ENCODE measurements at regions not wholly inside any gene's neighbourhood (a gene's known extent, or its start where the extent isn't known, plus 50 kb on each side); places are given as distances from the start of the nearest gene placed in this dataset.
"Not testable (repeated sequence)": the region's sequence is repeated elsewhere in the genome, so short reads cannot be mapped to it uniquely, and the experiment has no call there.

- Histone ChIP-seq H3K27ac (no peak overlapping the region), H3K27me3 (ENCODE audit: control insufficient read depth, insufficient read depth, low read length) (no peaks in the 10 kb centered on the region), H3K4me2 (ENCODE audit: low read length) (no peak overlapping the region), H3K79me2 (no peaks in the 10 kb centered on the region), H3K9me3 (ENCODE audit: control insufficient read depth, low read length) (no peaks in the 10 kb centered on the region), H3K4me1 (no peaks in the 10 kb centered on the region), H3K9ac (no peak overlapping the region), H3K36me3 (ENCODE audit: control insufficient read depth, insufficient read depth, low read length) (no peaks in the 10 kb centered on the region), H3K4me3 (ENCODE audit: low read depth, low read length) (no peak overlapping the region), H2AFZ (no peak overlapping the region)
- TF ChIP-seq, protein P1, sequence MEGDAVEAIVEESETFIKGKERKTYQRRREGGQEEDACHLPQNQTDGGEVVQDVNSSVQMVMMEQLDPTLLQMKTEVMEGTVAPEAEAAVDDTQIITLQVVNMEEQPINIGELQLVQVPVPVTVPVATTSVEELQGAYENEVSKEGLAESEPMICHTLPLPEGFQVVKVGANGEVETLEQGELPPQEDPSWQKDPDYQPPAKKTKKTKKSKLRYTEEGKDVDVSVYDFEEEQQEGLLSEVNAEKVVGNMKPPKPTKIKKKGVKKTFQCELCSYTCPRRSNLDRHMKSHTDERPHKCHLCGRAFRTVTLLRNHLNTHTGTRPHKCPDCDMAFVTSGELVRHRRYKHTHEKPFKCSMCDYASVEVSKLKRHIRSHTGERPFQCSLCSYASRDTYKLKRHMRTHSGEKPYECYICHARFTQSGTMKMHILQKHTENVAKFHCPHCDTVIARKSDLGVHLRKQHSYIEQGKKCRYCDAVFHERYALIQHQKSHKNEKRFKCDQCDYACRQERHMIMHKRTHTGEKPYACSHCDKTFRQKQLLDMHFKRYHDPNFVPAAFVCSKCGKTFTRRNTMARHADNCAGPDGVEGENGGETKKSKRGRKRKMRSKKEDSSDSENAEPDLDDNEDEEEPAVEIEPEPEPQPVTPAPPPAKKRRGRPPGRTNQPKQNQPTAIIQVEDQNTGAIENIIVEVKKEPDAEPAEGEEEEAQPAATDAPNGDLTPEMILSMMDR (IDR thresholded peaks at IDR 0.05), result no peak
Measured at GRCh38 chr11:135022454-135022853, 610.4 kb upstream of the B3GAT1 start.

GRCh38 chr11:135019899-135020298 is 607.9 kb upstream of the B3GAT1 start:
- H3K9me3 ChIP-seq (ENCODE audit: control insufficient read depth, low read length), result no peaks in the 10 kb centered on the region
- no peaks in the 10 kb centered on the region for H3K36me3 ChIP-seq (ENCODE audit: control insufficient read depth, insufficient read depth, low read length)
- H3K4me3 ChIP-seq (ENCODE audit: low read depth, low read length), result no peak overlapping the region
- H3K9ac ChIP-seq, result no peak overlapping the region
- H3K27ac ChIP-seq, result no peak overlapping the region
- H3K4me1 ChIP-seq, result no peaks in the 10 kb centered on the region
- H3K4me2 ChIP-seq (ENCODE audit: low read length), result no peak overlapping the region
- TF ChIP-seq, protein P1 (IDR thresholded peaks at IDR 0.05), result no peak
- H2AFZ ChIP-seq, result no peak overlapping the region
- H3K79me2 ChIP-seq, result no peaks in the 10 kb centered on the region
- H3K27me3 ChIP-seq (ENCODE audit: control insufficient read depth, insufficient read depth, low read length), result no peaks in the 10 kb centered on the region

DNA sequence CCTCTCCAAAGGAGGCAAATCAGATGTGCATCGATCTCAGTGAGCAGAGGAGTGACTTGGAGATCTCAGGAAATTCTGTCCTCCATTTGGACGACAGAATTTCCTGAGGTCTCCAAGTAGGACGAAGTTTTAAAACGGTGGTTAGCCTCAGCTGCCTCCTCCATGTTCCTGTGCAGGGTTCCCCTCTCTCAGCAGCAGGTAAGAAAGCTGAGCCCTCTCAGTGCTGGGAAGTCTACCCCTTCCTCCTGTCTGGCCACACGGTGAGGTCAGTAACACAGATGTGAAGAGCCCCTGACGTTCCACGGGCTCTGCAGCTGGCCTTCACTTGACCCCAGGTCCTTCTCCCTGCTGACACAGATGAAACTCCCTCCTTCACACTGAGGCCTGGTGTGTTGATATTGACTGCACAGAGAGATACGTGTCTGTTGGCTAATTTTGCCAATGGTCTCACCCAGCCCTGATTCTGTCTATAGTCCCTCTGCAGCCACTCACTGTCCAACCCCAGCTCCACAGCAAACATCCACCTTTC is 607.4 kb upstream of the B3GAT1 start:
- Histone ChIP-seq H3K9ac (no peak overlapping the region), H3K36me3 (ENCODE audit: control insufficient read depth, insufficient read depth, low read length) (no peaks in the 10 kb centered on the region), H3K9me3 (ENCODE audit: control insufficient read depth, low read length) (no peaks in the 10 kb centered on the region), H2AFZ (no peak overlapping the region), H3K4me3 (ENCODE audit: low read depth, low read length) (no peak overlapping the region), H3K27ac (no peak overlapping the region), H3K4me2 (ENCODE audit: low read length) (no peak overlapping the region), H3K4me1 (no peaks in the 10 kb centered on the region), H3K27me3 (ENCODE audit: control insufficient read depth, insufficient read depth, low read length) (no peaks in the 10 kb centered on the region), H3K79me2 (no peaks in the 10 kb centered on the region)
- TF ChIP-seq, protein P1 (IDR thresholded peaks at IDR 0.05), result no peak

DNA sequence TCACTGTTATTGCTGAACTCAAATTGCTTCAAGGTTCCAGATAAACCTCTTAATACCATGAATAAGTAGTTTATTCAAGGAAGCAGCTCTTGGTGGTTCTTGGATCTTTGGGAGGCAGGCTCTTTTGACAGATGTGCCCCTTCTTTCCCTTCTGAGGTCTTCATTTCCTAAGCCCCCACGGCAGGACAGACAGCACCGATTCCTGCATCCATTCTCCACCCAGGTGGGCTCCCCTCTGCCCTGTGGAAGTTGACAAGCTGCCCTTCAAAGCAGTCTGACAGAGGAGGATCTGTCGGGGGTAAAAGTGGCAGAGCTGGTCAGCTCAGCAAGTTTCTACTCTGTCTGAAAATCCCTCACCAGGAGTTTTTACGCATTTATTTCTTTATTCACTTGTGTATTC is 605.3 kb upstream of the B3GAT1 start:
- TF ChIP-seq, protein P1 (IDR thresholded peaks at IDR 0.05), result no peak
- Histone ChIP-seq H3K79me2 (no peaks in the 10 kb centered on the region), H3K4me1 (no peaks in the 10 kb centered on the region), H3K4me3 (ENCODE audit: low read depth, low read length) (no peak overlapping the region), H2AFZ (no peak overlapping the region), H3K36me3 (ENCODE audit: control insufficient read depth, insufficient read depth, low read length) (no peaks in the 10 kb centered on the region), H3K27ac (no peak overlapping the region), H3K9ac (no peak overlapping the region), H3K4me2 (ENCODE audit: low read length) (no peak overlapping the region), H3K9me3 (ENCODE audit: control insufficient read depth, low read length) (no peaks in the 10 kb centered on the region), H3K27me3 (ENCODE audit: control insufficient read depth, insufficient read depth, low read length) (no peaks in the 10 kb centered on the region)

DNA sequence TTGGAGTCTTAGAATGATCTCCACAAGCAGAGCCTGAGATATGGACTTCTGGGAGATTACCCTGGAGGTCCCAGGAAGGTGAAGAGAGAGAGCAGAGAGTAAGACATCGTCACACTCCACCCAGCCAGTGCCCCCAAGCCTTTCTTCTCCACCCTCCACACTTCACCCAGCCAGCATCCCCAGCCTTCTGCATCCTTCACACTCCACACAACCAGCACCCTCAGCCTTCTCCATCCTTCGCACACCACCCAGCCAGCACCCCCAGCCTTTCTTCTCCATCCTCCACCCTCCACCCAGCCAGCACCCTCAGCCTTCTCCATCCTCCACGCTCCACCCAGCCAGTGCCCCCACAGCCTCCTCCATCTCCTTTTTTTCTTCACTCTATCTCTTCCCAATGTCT is 603.9 kb upstream of the B3GAT1 start:
- H3K9ac ChIP-seq, result no peak overlapping the region
- H3K27me3 ChIP-seq (ENCODE audit: control insufficient read depth, insufficient read depth, low read length), result no peaks in the 10 kb centered on the region
- no peaks in the 10 kb centered on the region for H3K79me2 ChIP-seq
- TF ChIP-seq, protein P1 (IDR thresholded peaks at IDR 0.05), result no peak
- H3K4me1 ChIP-seq, result no peaks in the 10 kb centered on the region
- H2AFZ ChIP-seq, result no peak overlapping the region
- H3K9me3 ChIP-seq (ENCODE audit: control insufficient read depth, low read length), result no peaks in the 10 kb centered on the region
- H3K36me3 ChIP-seq (ENCODE audit: control insufficient read depth, insufficient read depth, low read length), result no peaks in the 10 kb centered on the region
- no peak overlapping the region for H3K27ac ChIP-seq
- no peak overlapping the region for H3K4me3 ChIP-seq (ENCODE audit: low read depth, low read length)
- H3K4me2 ChIP-seq (ENCODE audit: low read length), result no peak overlapping the region

- not testable (repeated sequence) for H3K9me3 ChIP-seq (ENCODE audit: control insufficient read depth, low read length); H2AFZ ChIP-seq; H3K9ac ChIP-seq; H3K4me3 ChIP-seq (ENCODE audit: low read depth, low read length); H3K4me1 ChIP-seq; H3K27me3 ChIP-seq (ENCODE audit: control insufficient read depth, insufficient read depth, low read length); H3K27ac ChIP-seq; H3K4me2 ChIP-seq (ENCODE audit: low read length); H3K36me3 ChIP-seq (ENCODE audit: control insufficient read depth, insufficient read depth, low read length); H3K79me2 ChIP-seq
Measured at GRCh38 chr11:135011313-135011712, 599.3 kb upstream of the B3GAT1 start.

All from parathyroid adenoma (tissue), 2 donors.